Endothelial cell of umbilical vein (primary cell): ENCODE measurements at regions not wholly inside any gene's neighbourhood (a gene's known extent, or its start where the extent isn't known, plus 50 kb on each side); places are given as distances from the start of the nearest gene placed in this dataset.

Source experiments
- BruUV-seq: library from RNA; stranded (reverse); fragments of 400-500 nt; replicated peaks from 2 replicates; lab custom pipeline; 2021; lab: Mats Ljungman, UMichigan
- CTCF ChIA-PET: fragments of 300-600, 350-600 bp; sonication (Branson Sonifier 250); formaldehyde crosslinking; loops from one replicate; lab custom pipeline; 2021; ENCODE audit warnings: antibody characterized with exemption, inconsistent platforms; lab: Charles Lee
- POLR2A ChIA-PET: fragments of 300-600, 350-600 bp; sonication (Branson Sonifier 250); formaldehyde crosslinking; loops from one replicate; lab custom pipeline; 2021; ENCODE audit warnings: antibody characterized with exemption, inconsistent platforms; lab: Charles Lee
- DNase-seq: peaks from one replicate; pipeline ENCODE4 v3.0.0-alpha.2; 2011; ENCODE audit warnings: low read depth, low spot score
- FAIRE-seq: peaks from 2 replicates; lab custom pipeline; 2011; peaks lifted over from hg19 to GRCh38; lab: Jason Lieb, UNC
- H2AFZ ChIP-seq: 2 replicates; pipeline ENCODE4 v1.6.0; 2012; ENCODE audit warnings: low read depth, low read length, control low read depth, inconsistent platforms
- H3K27ac ChIP-seq: 2 replicates; pipeline ENCODE4 v1.5.1; 2011; ENCODE audit warnings: low read depth, mild to moderate bottlenecking, control low read depth, low read length, moderate library complexity; ENCODE audit not compliant: insufficient read depth
- H3K27me3 ChIP-seq, 2 experiments: 2 replicates each; pipeline versions ENCODE4 v1.6.0 to v1.6.1; 2011; ENCODE audit warnings: low read length in 2 of 2, mixed read lengths in 1 of 2; ENCODE audit not compliant: control insufficient read depth in 2 of 2, insufficient read depth in 2 of 2
- H3K36me3 ChIP-seq, 2 experiments: 2 replicates in 1 of 2; 3 replicates in 1 of 2; pipeline ENCODE4 v1.5.1; 2011; ENCODE audit warnings: low read length in 2 of 2, mild to moderate bottlenecking in 1 of 2, moderate library complexity in 1 of 2; ENCODE audit not compliant: control insufficient read depth in 2 of 2, insufficient read depth in 2 of 2; ENCODE audit errors: extremely low read depth in 1 of 2
- H3K4me1 ChIP-seq: 3 replicates; pipeline ENCODE4 v1.5.1; 2011; ENCODE audit warnings: mild to moderate bottlenecking, low read length; ENCODE audit not compliant: control insufficient read depth, insufficient read depth; ENCODE audit errors: extremely low read depth
- H3K4me2 ChIP-seq: 2 replicates; pipeline ENCODE4 v1.6.1; 2011; ENCODE audit warnings: low read length, control low read depth, mixed read lengths; ENCODE audit not compliant: insufficient read depth
- H3K4me3 ChIP-seq, 3 experiments: fragments of 200-600 bp in 1 of 3; sonication (generic), shearing (Covaris generic) in 1 of 3; replicated peaks in 1 of 3; 2 replicates each; pipeline ENCODE4 v1.5.1; 2011 to 2016; ENCODE audit warnings: control low read depth in 3 of 3, low read length in 3 of 3, mild to moderate bottlenecking in 2 of 3, inconsistent platforms in 1 of 3, low read depth in 1 of 3, moderate library complexity in 1 of 3; ENCODE audit not compliant: insufficient read depth in 1 of 3
- H3K79me2 ChIP-seq: 2 replicates; pipeline ENCODE4 v1.6.0; 2012; ENCODE audit warnings: low read length, inconsistent platforms; ENCODE audit not compliant: control insufficient read depth, insufficient read depth
- H3K9ac ChIP-seq: replicated peaks from 2 replicates; pipeline ENCODE3; 2011; ENCODE audit warnings: low read length, control low read depth; ENCODE audit not compliant: insufficient read depth; ENCODE audit errors: extremely low read depth
- H3K9me1 ChIP-seq: replicated peaks from 3 replicates; pipeline ENCODE4 v1.6.0; 2011; ENCODE audit warnings: mild to moderate bottlenecking, low read length; ENCODE audit not compliant: control insufficient read depth, insufficient read depth; ENCODE audit errors: extremely low read depth
- H3K9me3 ChIP-seq: replicated peaks from 2 replicates; pipeline ENCODE4 v1.5.1; 2012; ENCODE audit warnings: low read length, inconsistent platforms; ENCODE audit not compliant: control insufficient read depth, insufficient read depth
- H4K20me1 ChIP-seq: replicated peaks from 2 replicates; pipeline ENCODE3; 2011; ENCODE audit warnings: mild to moderate bottlenecking, low read length; ENCODE audit not compliant: control insufficient read depth, insufficient read depth; ENCODE audit errors: extremely low read depth
- EZH2 ChIP-seq: IDR thresholded peaks from 2 replicates; pipeline ENCODE4 v1.6.1; 2012; ENCODE audit warnings: borderline replicate concordance, low read depth, mild to moderate bottlenecking, moderate library complexity, low read length, inconsistent platforms; ENCODE audit not compliant: severe bottlenecking
- FOS ChIP-seq: IDR thresholded peaks from 2 replicates; pipeline ENCODE4 v1.6.1; 2011; ENCODE audit warnings: mild to moderate bottlenecking, low read length, moderate library complexity, borderline replicate concordance; ENCODE audit not compliant: insufficient read depth
- GATA2 ChIP-seq: IDR thresholded peaks from 2 replicates; pipeline ENCODE4 v1.7.0; 2011; ENCODE audit warnings: low read depth, mild to moderate bottlenecking, moderate library complexity, mixed read lengths, low read length; ENCODE audit not compliant: insufficient read length, insufficient read depth
- JUN ChIP-seq: IDR thresholded peaks from 2 replicates; pipeline ENCODE4 v1.6.1; 2011; ENCODE audit warnings: borderline replicate concordance, low read depth; ENCODE audit not compliant: insufficient read length, insufficient read depth
- MYC ChIP-seq: IDR thresholded peaks from one replicate; pipeline ENCODE4 v1.6.1; 2011; ENCODE audit warnings: mild to moderate bottlenecking, low read depth, low read length
- POLR2A ChIP-seq: IDR thresholded peaks from 2 replicates; pipeline ENCODE4 v1.6.1; 2012; ENCODE audit warnings: low read depth, mild to moderate bottlenecking, control low read depth, low read length
- POLR2AphosphoS5 ChIP-seq: IDR thresholded peaks from 2 replicates; pipeline ENCODE4 v1.6.1; 2012; ENCODE audit warnings: low read depth, mild to moderate bottlenecking, control low read depth, low read length, moderate library complexity; ENCODE audit not compliant: insufficient read depth
- dilution Hi-C: fragments of 300-500 bp; cut with MboI; formaldehyde crosslinking; loops from one replicate; pipeline ENCODE4 v1.15.0; 2019; ENCODE audit warnings: low sequenced_read_pairs; ENCODE audit not compliant: extremely low pct_ligation_motif_present
- intact Hi-C: fragments of 100-400 bp; cut with micrococcal nuclease; formaldehyde crosslinking; loops from one replicate; pipeline ENCODE4 v1.10.0; 2022
- TF ChIP-seq, protein P1 (sequence below), 2 donors: IDR thresholded peaks; 1 replicate in 1 of 2; 2 replicates in 1 of 2; pipeline ENCODE4 v1.5.1; 2011; ENCODE audit warnings: low read length in 2 of 2, mild to moderate bottlenecking in 2 of 2, moderate library complexity in 2 of 2, control low read depth in 1 of 2, inconsistent platforms in 1 of 2, low read depth in 1 of 2; ENCODE audit not compliant: insufficient read depth in 1 of 2; ENCODE audit errors: extremely low read depth in 1 of 2

DNA sequence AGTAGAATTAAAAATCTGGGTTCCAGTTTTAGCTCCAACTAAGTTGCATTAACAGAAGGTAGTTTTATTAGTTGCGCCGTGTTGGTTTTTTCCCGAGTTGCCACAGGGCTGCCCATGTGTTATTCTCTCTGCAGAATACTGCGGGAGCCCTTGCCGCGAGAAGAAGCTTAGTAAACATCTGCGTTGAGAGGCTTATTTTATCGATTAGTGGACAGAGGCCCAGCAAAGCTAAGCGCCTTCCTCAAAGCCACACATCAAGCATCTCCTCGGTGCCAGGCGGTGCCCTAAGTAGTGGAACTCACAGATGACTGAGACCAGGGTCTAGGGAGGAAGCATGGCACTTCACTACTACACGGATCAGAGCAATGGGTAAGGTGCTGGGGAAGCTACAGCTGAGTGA is 212.3 kb upstream of the IRX5 start:
- Histone ChIP-seq H3K4me1 (no peaks in the 10 kb centered on the region), H4K20me1 (no peaks in the 10 kb centered on the region), H3K27ac (no peak overlapping the region), H3K4me3 (no peak overlapping the region), H3K9me1 (no peaks in the 10 kb centered on the region), H3K9ac (no peak overlapping the region), H3K9me3 (peaks cover 4% of the 10 kb centered on the region), H3K36me3 (no peaks in the 10 kb centered on the region), H3K4me2 (no peak overlapping the region), H3K27me3 (no peaks in the 10 kb centered on the region), H3K79me2 (no peaks in the 10 kb centered on the region), H2AFZ (no peak overlapping the region)
- FAIRE-seq (no peak), DNase-seq (no peak)
- intact Hi-C loops, result no loop called here
- ChIA-PET CTCF (no interaction called here), POLR2A (no interaction called here)
- no peak for TF ChIP-seq FOS
- TF ChIP-seq, protein P1, sequence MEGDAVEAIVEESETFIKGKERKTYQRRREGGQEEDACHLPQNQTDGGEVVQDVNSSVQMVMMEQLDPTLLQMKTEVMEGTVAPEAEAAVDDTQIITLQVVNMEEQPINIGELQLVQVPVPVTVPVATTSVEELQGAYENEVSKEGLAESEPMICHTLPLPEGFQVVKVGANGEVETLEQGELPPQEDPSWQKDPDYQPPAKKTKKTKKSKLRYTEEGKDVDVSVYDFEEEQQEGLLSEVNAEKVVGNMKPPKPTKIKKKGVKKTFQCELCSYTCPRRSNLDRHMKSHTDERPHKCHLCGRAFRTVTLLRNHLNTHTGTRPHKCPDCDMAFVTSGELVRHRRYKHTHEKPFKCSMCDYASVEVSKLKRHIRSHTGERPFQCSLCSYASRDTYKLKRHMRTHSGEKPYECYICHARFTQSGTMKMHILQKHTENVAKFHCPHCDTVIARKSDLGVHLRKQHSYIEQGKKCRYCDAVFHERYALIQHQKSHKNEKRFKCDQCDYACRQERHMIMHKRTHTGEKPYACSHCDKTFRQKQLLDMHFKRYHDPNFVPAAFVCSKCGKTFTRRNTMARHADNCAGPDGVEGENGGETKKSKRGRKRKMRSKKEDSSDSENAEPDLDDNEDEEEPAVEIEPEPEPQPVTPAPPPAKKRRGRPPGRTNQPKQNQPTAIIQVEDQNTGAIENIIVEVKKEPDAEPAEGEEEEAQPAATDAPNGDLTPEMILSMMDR (IDR thresholded peaks at IDR 0.05; ENCODE audit: extremely low read depth in 1 of 2, insufficient read depth in 1 of 2, low read depth in 1 of 2, low read length in 2 of 2), result no peak
- TF ChIP-seq POLR2A, result no peak
- no peak for TF ChIP-seq GATA2
- TF ChIP-seq POLR2AphosphoS5, result no peak
- TF ChIP-seq MYC, result no peak
- TF ChIP-seq EZH2, result no peak
- no peak for TF ChIP-seq JUN
- BruUV-seq, result no TSS peak
- dilution Hi-C loops, result no loop called here
